ENCODE measurements at regions not wholly inside any gene's neighbourhood (a gene's known extent, or its start where the extent isn't known, plus 50 kb on each side); places are given as distances from the start of the nearest gene placed in this dataset.

GRCh38 chr7:124208642-124209041 lies 175.8 kb upstream of the TMEM229A start:
- TF ChIP-seq POLR2A (IDR thresholded peaks at IDR 0.05) (no peak), CTCF (IDR thresholded peaks at IDR 0.05) (no peak)

All from sigmoid colon (tissue), 3 donors.